Colonic mucosa (tissue), 4 donors: ENCODE measurements at regions not wholly inside any gene's neighbourhood (a gene's known extent, or its start where the extent isn't known, plus 50 kb on each side); places are given as distances from the start of the nearest gene placed in this dataset.

Experiments used
- DNase-seq: peaks from one replicate; pipeline ENCODE4 v3.0.0-alpha.2; 2020
- H3K27ac ChIP-seq: fragments of 200-600 bp; one replicate; pipeline ENCODE4 v1.8.0; 2021
- H3K27me3 ChIP-seq: fragments of 200-600 bp; one replicate; pipeline ENCODE4 v1.8.0; 2021
- H3K36me3 ChIP-seq: fragments of 200-600 bp; one replicate; pipeline ENCODE4 v1.8.0; 2021
- H3K4me1 ChIP-seq: fragments of 200-600 bp; one replicate; pipeline ENCODE4 v1.8.0; 2021; ENCODE audit warnings: mild to moderate bottlenecking
- H3K4me3 ChIP-seq: fragments of 200-600 bp; one replicate; pipeline ENCODE4 v1.8.0; 2021
- H3K9ac ChIP-seq, 2 donors: one replicate each; pipeline ENCODE4 v1.7.0; 2013; ENCODE audit warnings: control low read depth in 2 of 2, low read depth in 2 of 2, low read length in 2 of 2
- H3K9me3 ChIP-seq: fragments of 200-600 bp; one replicate; pipeline ENCODE4 v1.8.0; 2021
- CTCF ChIP-seq: fragments of 200-600 bp; IDR thresholded peaks from one replicate; pipeline ENCODE4 v1.8.0; 2022; ENCODE audit warnings: antibody characterized with exemption, mild to moderate bottlenecking
- intact Hi-C: fragments of 100-400 bp; cut with DNase I; formaldehyde crosslinking; loops from one replicate; pipeline ENCODE4 v1.14.1; 2022
- donor health status: healthy.
- donor health status: DM: no; HTN: no; CAD: no.
- donor health status: DM: no; HTN: no; CAD: no.

- no peaks in the 10 kb centered on the region for H3K4me1 ChIP-seq
- no peaks in the 10 kb centered on the region for H3K27me3 ChIP-seq
- DNase-seq = no peak
- H3K9me3 ChIP-seq = no peaks in the 10 kb centered on the region
- no peak overlapping the region for H3K27ac ChIP-seq
- H3K36me3 ChIP-seq = no peaks in the 10 kb centered on the region
- H3K4me3 ChIP-seq = no peak overlapping the region
- H3K9ac ChIP-seq = no peak overlapping the region
- intact Hi-C loops = no loop called here
- no peak for TF ChIP-seq CTCF
Observed at GRCh38 chr13:69283837-69284236, 823.8 kb upstream of the ATXN8OS start.

- H3K36me3 ChIP-seq = no peaks in the 10 kb centered on the region
- H3K27ac ChIP-seq = no peak overlapping the region
- intact Hi-C loops = no loop called here
- H3K4me1 ChIP-seq = no peaks in the 10 kb centered on the region
- H3K9me3 ChIP-seq = no peaks in the 10 kb centered on the region
- H3K4me3 ChIP-seq = no peak overlapping the region
- no peak overlapping the region for H3K9ac ChIP-seq
- DNase-seq = no peak
- no peak for TF ChIP-seq CTCF
- no peaks in the 10 kb centered on the region for H3K27me3 ChIP-seq
Observed at GRCh38 chr13:69283301-69283700, 824.3 kb upstream of the ATXN8OS start.

GRCh38 chr13:69280399-69280798 is 827.2 kb upstream of the ATXN8OS start:
- Histone ChIP-seq H3K4me1 (no peaks in the 10 kb centered on the region), H3K36me3 (no peaks in the 10 kb centered on the region), H3K27ac (no peak overlapping the region), H3K4me3 (no peak overlapping the region), H3K9me3 (no peaks in the 10 kb centered on the region), H3K9ac (no peak overlapping the region), H3K27me3 (no peaks in the 10 kb centered on the region)
- DNase-seq = no peak
- TF ChIP-seq CTCF = no peak
- intact Hi-C loops = no loop called here

- Histone ChIP-seq H3K4me1 (no peaks in the 10 kb centered on the region), H3K4me3 (no peak overlapping the region), H3K36me3 (no peaks in the 10 kb centered on the region), H3K9me3 (no peaks in the 10 kb centered on the region), H3K27ac (no peak overlapping the region), H3K9ac (no peak overlapping the region), H3K27me3 (no peaks in the 10 kb centered on the region)
- DNase-seq = no peak
- intact Hi-C loops = no loop called here
- no peak for TF ChIP-seq CTCF
Observed at GRCh38 chr13:69279213-69279612, 828.4 kb upstream of the ATXN8OS start.

GRCh38 chr13:69274231-69274630 is 833.4 kb upstream of the ATXN8OS start:
- no peak overlapping the region for H3K9ac ChIP-seq
- no peak overlapping the region for H3K4me3 ChIP-seq
- intact Hi-C loops = no loop called here
- no peaks in the 10 kb centered on the region for H3K36me3 ChIP-seq
- no peaks in the 10 kb centered on the region for H3K9me3 ChIP-seq
- H3K27ac ChIP-seq = no peak overlapping the region
- no peaks in the 10 kb centered on the region for H3K4me1 ChIP-seq
- no peak for TF ChIP-seq CTCF
- no peak for DNase-seq
- no peaks in the 10 kb centered on the region for H3K27me3 ChIP-seq
